GM18502 (cell line): ENCODE measurements at regions not wholly inside any gene's neighbourhood (a gene's known extent, or its start where the extent isn't known, plus 50 kb on each side); places are given as distances from the start of the nearest gene placed in this dataset.

ENCODE experiments used
- ATAC-seq: cut with Tn5 transposase; IDR thresholded peaks from one replicate; pipeline ENCODE4 v1.9.1; 2021; ENCODE audit warnings: mild to moderate bottlenecking; ENCODE audit not compliant: unreplicated experiment, poor library complexity

DNA sequence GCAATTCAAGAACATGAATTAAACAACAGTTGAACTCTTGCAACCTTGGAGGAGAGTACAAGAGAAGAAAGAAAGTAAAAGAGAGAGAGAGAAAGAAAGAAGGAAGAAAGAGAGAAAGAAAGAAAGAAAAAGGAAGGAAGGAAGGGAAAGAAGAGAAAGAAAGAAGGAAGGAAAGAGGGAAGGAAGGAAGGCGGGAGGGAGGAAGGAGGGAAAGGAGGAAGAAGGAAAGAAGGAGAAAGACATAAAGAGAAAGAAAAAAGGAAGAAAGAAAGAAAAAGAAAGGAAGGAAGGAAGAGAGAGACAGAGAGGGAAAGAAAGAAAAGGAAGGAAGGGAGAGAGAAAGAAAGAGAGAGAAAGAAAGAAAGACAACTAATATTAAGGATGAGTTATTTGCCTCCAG is 1106.7 kb downstream of the TYW1 start:
- ATAC-seq: no peak

DNA sequence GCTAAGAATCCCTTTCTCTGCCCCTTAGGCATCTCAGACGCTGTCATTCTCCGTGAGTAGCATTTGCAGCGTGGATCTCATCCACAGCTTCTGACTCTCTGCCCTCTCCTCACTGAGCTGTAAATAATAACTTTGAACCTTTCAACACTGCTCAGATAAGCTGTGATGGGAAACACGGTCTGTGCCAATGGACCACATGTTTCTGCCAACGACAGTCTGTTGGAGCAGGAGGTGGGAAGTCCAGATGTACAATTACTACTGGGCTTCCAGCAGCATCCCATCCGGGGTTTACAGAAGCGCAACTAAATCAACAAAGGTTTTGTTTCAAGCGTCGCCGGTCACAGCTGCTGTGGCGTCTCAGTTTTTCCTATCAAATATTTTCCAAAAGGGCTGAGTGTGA is 1110.6 kb downstream of the TYW1 start:
- no peak for ATAC-seq

DNA sequence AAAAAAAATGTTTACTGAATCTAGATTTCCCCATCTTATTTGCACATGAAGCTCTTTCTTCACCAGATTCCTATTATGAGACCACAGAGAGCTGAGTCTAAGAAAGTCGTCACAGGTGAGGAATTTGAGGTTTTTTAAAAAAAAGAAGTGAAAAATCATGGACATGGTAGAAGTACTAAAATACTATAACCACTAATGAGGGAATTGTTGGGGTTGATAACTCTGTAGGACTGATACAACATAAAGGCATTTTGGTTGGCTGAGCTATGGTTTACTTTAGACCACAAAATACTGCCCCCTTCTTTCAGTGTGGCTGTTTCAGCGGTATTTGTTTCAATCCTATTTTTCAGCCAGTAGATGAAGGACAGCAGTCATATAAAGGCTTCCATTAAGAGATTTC is 1111.3 kb downstream of the TYW1 start:
- ATAC-seq: no peak

DNA sequence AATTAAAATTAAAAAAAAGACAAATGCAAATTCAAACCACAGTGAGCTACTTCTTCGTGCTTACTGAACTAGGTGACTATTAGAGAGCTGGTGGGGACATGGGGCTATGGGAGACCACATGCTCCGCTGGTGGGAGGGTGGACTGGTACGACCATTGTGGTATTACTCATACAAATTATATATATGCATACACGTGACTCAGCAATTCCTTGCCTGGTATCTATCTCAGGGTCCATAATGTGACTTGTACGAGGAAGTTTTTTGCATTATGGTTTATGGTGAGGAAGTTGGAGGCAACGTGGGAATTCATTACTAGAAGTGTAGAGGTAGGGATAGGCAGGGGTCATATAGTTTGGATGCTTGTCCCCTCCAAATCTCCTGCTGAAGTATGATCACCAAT is 1112.7 kb downstream of the TYW1 start:
- ATAC-seq: no peak

DNA sequence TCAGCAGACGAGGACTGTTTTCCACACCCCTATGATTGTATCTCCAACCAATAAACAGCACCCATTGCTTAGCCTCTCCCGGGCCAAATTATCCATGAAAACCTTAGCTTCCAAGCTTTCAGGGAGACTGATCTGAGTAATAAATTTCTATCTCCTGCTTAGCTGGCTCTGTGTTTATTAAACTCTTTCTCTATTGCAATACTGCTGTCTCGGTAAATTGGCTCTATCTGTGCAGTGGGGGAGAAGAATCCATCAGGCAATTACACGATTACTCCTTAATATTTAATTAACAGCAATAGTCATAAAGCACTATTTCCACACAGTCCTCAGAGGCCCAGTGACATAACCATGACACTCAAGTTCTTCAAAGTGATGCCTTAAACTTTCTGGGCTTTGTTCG is 1122.8 kb downstream of the TYW1 start:
- ATAC-seq: no peak

DNA sequence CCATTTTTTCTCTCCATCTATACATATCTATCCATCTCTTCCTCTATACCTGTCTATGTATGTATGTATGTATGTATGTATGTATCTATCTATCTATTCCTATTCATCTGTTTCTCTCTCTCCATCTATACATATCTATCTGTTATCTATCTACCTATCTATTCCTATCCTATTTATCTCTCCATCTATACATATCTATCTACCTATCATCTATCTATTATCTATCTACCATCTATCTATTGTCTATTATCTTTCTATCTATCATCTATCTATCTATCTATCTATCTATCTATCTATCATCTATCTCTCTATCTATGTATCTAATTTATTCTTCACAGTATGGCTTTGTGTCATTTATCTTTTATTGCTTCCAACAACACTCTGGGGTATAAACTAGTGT is 1124.4 kb downstream of the TYW1 start:
- ATAC-seq: no peak

DNA sequence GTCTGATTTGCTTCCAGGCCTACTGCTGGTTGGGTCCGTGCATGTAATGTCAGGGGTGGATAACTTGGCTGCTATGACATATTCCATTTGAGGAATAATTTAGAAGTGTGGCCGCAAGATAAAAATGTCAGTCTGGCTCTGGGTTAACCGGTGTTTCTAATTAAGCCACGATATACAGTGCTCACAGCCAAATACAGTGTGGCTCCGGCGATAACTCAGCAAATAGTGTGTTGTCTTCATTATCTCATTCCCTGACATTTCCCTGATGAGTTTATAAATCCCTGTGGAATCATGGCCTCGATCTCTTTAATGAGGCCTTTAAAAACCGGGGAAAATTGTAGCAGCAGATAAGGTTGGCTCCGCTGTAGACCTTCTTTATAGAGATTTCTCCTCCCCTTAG is 1125.0 kb downstream of the TYW1 start:
- ATAC-seq: no peak

DNA sequence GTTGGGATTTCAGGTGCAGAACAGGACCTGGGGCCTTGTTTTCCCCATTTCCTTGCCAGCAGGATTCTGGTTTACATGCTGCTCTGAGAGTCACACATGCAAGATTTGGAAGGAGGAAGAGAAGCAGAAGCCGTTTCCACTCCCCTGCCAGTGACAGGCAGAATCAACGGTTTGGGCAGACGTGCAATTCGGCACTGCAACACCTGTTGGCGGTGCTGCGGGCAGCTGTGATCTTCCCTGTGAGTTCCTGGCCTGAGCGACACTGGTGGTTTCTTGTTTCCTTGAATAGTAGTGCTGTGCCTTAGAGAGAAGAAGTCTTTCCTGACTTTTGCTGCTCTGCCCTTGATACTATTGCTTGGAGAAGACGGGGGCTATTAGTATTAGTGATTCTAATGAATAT is 1126.2 kb downstream of the TYW1 start:
- no peak for ATAC-seq

DNA sequence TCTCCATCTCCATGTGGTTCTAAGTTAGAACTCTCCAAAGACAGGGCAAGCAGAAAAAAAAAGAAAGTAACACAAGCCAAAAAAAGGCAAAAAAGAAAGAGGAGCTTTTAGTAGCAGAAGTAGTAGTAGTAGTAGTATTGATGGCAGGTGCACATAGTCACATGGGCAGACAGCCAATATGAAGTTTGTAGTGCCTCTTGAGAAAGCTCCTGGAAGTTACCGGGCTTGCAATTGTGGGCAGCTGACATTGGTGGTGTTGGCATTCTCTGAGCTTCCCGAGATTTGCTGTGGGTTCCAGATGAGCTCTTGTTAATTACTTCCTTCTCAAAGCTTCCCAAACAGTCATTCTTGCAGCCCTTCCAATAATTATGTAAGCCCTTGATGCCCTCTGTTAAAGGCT is 1128.5 kb downstream of the TYW1 start:
- no peak for ATAC-seq

DNA sequence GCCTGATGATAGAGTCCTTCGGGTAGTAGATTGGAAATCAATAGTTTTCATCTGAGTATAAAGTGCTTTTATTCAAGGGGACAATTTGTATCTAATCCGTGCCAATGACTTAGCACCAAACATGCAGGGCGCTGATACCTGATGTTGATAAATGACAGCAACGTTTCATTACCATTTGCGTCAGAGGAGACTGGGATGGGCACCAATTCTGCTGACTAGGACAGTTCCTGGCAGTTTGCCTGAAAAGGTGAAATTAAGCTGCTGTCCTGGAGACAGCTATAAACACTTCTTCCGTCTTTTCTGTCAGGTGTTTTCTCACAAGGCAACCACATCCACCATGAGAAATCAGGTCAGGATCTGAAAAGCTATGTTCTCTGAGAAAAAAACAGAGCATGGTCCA is 1136.4 kb downstream of the TYW1 start:
- no peak for ATAC-seq

DNA sequence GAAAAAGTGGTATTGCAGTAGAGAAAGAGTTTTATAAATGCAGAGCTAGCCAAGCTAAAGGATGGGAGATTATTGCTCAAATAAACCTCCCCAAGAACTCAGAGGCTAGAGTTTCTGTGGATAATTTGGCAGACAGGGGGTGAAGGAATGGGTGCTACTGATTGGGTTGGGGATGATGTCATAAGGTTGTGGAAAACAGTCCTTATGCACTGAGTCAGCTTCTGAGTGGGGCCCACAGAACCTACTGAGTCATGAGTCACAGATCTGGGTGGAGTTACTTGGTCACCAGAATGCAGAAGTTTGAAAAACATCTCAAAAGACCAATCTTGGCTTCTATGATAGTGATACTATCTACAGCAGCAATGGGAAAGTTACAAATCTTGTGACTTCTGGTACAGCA is 1146.7 kb downstream of the TYW1 start:
- ATAC-seq: no peak

DNA sequence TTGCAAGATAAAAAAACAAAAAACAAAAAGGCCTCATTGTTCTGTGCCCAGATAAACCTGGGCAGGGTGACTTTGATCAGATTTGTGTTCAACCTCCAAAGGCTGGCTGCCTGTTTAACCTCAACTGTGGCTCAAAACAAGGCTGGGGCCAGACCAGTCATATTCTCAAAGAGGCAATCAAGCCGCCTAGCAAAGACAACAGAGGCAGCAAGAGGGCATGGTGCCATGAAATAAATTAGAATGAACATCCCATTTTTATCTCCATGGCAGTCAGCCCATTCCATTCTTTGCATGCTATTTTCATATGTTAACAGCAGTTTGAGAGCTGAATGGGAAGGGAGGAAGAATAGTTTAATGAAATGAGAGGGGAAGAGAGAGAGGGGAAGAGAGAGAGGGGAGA is 1150.3 kb downstream of the TYW1 start:
- no peak for ATAC-seq

DNA sequence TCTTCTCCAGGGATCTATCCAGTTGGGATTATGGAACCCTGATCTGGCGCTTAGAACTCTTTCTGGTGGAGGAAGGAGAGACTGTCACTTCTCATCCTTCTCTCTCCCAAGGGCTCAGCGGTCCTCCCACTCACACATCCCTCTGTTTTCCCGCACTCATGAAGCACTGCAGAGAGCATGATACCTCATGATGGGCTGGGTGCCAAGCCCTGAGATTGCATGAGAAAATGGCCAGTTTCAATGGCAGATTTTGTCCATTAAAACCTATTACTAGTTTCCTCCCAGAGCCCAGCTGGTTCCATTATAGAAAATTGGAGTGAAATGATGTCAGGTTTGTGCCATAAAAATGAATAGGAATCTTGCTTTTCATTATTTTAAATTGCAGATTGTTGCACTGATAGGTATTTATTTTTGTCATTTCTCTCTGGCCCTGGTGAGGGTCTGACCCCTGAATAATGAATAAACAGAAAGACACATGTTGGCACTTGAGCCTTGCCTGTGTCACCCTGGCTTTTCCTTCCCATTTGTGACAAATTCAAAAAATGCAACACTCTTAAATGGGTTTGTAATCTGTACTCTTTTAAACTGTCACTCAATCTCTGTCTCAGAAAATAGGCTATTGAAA is 1151.1 kb downstream of the TYW1 start:
- ATAC-seq: no peak

DNA sequence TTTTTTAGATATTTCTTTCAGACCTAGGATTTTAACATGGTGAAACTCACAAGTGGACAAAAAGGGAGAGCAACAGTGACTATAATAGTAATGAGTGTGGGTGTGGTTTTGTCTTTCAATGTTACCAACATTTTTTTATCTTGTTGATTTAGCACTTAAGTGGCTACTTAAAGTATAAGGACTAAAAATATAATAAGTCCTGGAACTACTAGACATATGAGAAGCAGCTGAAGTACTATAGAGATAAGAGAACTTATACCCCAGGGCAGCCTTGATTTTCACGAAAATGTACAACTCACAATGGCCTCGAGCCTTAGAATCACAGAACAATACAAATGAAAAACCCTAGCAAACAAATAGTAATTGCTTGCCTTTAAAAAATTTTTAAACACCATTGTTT is 1151.8 kb downstream of the TYW1 start:
- no peak for ATAC-seq

DNA sequence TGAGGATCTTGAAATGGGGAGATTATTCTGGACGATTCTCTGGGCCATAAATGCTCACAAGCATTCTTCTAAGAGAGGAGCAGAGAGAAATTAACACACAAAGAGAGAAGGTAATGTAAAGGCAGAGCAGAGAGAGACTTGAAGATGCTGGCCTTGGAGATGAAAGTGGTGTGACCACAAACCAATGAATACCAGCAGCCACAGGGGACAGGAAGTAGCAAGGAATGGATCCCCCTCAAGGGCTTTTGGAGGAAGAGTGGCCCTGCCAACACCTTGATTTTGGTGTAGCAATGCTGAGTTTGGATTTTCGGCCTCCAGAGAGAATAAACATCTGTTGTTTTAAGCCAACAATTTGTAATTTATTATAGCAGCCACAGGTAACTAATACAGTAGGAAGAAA is 1155.6 kb downstream of the TYW1 start:
- no peak for ATAC-seq

DNA sequence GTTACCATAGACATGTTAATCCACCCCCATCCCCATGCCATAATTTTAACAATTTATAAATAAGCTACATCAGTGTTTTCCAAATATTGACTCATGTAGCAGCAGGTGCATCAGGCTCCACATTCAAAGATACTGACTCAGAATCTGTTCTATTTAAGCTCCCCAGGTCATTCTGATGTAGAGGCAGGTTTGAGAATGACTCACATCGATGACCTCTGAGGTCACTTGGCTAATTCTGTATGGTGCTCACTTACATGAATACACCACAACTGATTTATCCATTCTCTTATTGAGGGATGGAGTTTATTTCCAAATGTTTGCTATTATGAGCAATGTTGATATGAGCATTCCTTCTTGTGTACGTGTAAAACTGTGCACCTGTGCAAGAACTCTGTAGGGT is 1159.0 kb downstream of the TYW1 start:
- no peak for ATAC-seq

DNA sequence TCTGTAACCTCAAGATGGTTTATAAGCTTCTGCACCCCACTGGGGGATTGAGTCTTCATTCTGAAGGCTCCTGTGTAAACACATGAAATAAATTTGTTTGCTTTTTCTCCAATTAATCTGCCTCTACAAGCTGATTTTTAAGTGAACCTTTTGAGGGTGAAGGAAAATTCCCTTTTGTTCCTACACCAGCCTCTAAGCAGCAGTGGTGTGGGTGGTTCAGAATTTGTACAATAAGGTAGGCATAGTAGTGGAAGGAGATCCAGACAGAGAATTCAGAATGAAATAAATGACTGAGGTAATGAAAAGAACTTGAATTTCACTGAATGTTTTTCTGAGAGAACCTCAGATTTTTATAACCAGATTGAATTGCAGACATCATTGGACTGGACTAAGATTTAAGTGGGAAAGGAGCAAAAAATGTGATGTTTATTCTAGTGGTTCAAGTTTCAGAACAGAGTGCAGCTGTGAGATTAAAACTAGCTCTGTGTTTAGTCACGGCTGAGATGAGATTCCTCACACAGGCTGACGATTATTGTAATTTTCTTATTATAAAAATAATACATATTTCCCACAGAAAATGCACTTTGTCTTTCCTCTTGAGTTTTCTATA is 1162.2 kb downstream of the TYW1 start:
- no peak for ATAC-seq

DNA sequence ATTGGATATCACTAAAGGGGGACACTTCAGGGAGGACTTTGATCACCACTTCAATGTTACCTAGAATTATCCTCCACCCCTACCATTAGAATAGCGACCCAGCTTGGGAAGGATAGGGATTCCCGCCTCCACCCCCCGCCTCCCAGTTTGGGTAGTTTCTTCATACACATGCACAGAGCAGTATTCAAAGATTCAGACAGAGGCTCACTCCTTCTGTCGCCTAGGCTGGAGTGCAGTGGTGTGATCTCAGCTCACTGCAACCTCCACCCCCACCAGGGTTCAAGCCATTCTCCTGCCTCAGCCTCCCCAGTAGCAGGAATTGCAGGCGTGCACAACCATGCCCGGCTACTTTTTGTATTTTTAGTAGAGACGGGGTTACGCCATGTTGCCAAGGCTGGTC is 1166.1 kb downstream of the TYW1 start:
- ATAC-seq: no peak

DNA sequence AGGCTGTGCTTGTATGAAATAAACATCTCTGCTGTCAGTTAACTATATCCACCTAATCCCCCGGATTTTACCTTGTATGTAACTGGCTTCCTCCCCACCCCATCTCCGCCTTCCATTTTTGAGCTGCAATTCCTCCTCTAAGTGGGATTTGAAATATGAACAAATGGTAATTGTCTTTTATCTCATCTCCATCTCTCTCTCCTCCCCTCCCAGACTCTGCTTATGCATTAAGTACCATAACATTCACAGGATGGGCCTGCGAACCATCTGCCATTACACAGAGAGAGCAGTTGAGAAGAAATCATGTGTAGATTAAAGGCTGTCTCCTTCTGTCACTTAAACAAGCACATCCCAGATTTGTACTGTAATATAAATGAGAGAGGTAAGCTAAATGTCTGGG is 1169.9 kb downstream of the TYW1 start:
- no peak for ATAC-seq

DNA sequence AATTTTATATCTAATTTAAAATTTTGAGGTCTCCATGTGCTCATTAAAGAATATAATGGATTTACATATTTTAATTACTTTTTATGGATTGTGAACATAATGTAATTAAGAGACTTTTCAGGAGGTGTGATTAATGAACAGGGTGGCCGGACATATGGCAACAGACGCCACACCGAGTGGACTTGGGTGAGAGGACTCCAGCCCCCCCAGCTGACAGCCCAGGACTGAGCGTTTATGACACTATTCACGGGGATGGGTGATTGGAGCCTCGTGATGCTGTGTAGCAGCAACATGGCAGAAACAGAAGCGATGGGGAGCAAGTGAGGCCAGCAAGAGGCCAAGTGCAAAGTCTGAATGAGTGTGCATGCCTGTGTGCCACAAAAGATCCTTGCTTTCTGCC is 1176.9 kb downstream of the TYW1 start:
- no peak for ATAC-seq

DNA sequence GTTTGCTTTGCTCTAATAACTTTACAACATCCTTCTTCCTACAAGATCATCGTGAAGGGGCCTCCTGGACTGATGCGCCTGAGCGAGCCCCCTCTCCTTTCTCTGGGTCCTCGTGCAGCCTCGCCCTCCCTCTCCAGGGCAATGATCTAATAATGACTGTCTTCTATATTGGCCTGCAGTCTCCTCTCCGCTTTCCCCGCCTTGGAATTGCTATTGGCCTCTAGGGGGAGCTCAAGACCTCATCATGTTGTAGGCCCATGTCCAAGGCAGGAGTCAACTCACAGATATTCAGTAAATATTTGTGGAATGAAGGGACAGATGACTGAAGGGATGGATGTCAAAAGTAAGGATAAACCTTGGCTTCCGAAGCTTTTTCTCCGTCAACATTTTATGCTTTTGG is 1180.3 kb downstream of the TYW1 start:
- no peak for ATAC-seq

DNA sequence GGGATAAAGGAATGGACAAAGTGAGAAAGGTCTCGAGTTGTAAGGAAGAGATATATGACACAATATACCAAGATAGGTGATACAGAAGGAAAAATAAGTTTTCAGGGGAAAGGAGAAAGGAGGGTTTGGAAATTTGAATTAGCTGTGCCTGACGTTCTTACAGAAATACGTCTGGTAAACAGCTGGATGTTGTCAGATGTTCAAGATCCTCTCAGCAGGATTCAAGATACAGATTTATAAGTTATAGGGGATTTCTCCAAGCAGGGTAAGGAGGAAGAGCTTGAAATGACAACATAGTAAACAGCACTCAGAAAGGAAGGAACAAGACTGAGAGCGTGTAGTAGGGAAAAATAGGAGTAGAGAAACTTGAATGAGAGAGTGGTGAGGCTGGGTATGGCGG is 1184.1 kb downstream of the TYW1 start:
- no peak for ATAC-seq

DNA sequence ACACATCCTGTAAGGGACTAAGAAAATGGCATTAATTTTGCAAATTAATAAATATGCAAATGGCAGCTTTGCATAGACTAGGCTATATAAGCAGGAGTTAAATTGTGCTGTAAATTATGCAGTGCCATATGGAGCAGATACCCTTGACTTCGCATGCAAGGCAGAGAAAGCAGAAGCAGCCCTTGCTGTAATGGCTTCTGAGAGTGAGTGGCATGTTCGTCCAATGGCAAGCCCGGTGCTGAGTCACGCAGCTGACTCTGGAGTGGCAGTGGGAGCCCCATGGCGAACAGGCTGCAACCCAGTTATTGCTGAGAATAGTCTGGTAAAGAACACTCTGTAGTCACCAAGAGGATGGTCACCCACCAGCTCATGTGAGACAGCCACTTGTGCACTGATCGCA is 1186.5 kb downstream of the TYW1 start:
- no peak for ATAC-seq
